ENCODE measurements at regions not wholly inside any gene's neighbourhood (a gene's known extent, or its start where the extent isn't known, plus 50 kb on each side); places are given as distances from the start of the nearest gene placed in this dataset.

DNA sequence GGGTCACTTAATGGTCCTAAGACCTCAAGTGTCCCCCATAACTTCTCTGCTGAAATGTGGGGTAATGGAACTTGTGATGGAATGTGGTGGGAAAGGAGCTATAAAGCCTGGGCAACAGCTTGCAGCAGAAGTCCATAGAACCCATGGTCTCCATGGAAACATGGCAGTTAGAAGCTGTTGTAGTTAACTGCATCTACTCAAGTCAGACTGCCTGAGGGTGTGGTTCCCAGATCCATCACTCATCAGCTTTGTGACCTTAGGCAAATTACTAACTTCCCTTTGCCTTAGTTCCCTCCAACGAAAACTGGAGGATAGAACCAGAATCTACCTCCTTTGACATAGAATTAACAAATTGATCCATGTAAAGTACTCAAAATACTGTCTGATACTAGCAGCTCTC is 113.0 kb downstream of the SPATA18 start:
- no peak overlapping the region for H3K4me3 Mint-ChIP-seq
- H3K4me1 Mint-ChIP-seq: no peaks in the 10 kb centered on the region
- H3K27me3 Mint-ChIP-seq (ENCODE audit: low read depth): peaks cover 11% of the 10 kb centered on the region; the same call in 1 of the 2 replicates
- ChIA-PET POLR2A (no interaction called here), CTCF (no interaction called here)
- H3K27ac Mint-ChIP-seq: no peak overlapping the region
- DNase-seq (ENCODE audit: low spot score) (no peak), ATAC-seq (no peak)
- peaks cover 19% of the 10 kb centered on the region for H3K9me3 Mint-ChIP-seq
- no peaks in the 10 kb centered on the region for H3K36me3 Mint-ChIP-seq
- TF ChIP-seq, protein P1, sequence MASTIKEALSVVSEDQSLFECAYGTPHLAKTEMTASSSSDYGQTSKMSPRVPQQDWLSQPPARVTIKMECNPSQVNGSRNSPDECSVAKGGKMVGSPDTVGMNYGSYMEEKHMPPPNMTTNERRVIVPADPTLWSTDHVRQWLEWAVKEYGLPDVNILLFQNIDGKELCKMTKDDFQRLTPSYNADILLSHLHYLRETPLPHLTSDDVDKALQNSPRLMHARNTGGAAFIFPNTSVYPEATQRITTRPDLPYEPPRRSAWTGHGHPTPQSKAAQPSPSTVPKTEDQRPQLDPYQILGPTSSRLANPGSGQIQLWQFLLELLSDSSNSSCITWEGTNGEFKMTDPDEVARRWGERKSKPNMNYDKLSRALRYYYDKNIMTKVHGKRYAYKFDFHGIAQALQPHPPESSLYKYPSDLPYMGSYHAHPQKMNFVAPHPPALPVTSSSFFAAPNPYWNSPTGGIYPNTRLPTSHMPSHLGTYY (CRISPR knock-in tag; IDR thresholded peaks at IDR 0.05): no peak
- TF ChIP-seq, protein P2, sequence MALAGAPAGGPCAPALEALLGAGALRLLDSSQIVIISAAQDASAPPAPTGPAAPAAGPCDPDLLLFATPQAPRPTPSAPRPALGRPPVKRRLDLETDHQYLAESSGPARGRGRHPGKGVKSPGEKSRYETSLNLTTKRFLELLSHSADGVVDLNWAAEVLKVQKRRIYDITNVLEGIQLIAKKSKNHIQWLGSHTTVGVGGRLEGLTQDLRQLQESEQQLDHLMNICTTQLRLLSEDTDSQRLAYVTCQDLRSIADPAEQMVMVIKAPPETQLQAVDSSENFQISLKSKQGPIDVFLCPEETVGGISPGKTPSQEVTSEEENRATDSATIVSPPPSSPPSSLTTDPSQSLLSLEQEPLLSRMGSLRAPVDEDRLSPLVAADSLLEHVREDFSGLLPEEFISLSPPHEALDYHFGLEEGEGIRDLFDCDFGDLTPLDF (CRISPR knock-in tag; IDR thresholded peaks at IDR 0.05): no peak
- TF ChIP-seq, protein P3, sequence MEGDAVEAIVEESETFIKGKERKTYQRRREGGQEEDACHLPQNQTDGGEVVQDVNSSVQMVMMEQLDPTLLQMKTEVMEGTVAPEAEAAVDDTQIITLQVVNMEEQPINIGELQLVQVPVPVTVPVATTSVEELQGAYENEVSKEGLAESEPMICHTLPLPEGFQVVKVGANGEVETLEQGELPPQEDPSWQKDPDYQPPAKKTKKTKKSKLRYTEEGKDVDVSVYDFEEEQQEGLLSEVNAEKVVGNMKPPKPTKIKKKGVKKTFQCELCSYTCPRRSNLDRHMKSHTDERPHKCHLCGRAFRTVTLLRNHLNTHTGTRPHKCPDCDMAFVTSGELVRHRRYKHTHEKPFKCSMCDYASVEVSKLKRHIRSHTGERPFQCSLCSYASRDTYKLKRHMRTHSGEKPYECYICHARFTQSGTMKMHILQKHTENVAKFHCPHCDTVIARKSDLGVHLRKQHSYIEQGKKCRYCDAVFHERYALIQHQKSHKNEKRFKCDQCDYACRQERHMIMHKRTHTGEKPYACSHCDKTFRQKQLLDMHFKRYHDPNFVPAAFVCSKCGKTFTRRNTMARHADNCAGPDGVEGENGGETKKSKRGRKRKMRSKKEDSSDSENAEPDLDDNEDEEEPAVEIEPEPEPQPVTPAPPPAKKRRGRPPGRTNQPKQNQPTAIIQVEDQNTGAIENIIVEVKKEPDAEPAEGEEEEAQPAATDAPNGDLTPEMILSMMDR (IDR thresholded peaks at IDR 0.05): no peak
- TF ChIP-seq, protein P4, sequence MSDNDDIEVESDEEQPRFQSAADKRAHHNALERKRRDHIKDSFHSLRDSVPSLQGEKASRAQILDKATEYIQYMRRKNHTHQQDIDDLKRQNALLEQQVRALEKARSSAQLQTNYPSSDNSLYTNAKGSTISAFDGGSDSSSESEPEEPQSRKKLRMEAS (CRISPR knock-in tag; IDR thresholded peaks at IDR 0.05): no peak
- TF ChIP-seq, protein P5, sequence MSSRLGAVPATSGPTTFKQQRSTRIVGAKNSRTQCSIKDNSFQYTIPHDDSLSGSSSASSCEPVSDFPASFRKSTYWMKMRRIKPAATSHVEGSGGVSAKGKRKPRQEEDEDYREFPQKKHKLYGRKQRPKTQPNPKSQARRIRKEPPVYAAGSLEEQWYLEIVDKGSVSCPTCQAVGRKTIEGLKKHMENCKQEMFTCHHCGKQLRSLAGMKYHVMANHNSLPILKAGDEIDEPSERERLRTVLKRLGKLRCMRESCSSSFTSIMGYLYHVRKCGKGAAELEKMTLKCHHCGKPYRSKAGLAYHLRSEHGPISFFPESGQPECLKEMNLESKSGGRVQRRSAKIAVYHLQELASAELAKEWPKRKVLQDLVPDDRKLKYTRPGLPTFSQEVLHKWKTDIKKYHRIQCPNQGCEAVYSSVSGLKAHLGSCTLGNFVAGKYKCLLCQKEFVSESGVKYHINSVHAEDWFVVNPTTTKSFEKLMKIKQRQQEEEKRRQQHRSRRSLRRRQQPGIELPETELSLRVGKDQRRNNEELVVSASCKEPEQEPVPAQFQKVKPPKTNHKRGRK (CRISPR knock-in tag; IDR thresholded peaks at IDR 0.05; ENCODE audit: borderline replicate concordance): no peak
- TF ChIP-seq CREM (CRISPR knock-in tag; IDR thresholded peaks at IDR 0.05) (no peak), HMGA2 (CRISPR knock-in tag; IDR thresholded peaks at IDR 0.05) (no peak), ZNF416 (CRISPR knock-in tag; IDR thresholded peaks at IDR 0.05) (no peak), GTF2I (CRISPR knock-in tag; conservative IDR thresholded peaks at IDR 0.05) (no peak), OVOL2 (CRISPR knock-in tag; IDR thresholded peaks at IDR 0.05; ENCODE audit: borderline replicate concordance) (no peak), ZNF232 (CRISPR knock-in tag; IDR thresholded peaks at IDR 0.05) (no peak)

DNA sequence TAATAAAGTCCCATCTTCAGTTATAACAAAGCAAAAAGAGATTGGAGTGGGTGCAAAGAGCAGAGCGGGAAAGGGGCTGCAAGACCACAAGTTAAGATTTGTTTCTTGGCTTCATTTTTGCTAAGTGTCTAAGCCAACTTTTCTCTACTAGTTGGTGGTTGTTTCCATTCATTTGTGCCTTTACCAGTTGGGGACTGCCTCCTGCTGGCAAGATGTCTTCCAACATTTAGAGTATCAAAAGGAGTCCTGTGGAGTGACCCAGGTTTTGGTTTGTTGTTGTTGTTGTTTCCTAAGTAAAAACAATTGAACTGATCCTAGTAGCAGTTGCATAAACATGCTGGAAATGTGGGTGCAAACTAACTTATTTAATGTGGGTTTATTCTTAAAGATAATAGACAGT is 121.1 kb downstream of the SPATA18 start:
- Mint-ChIP-seq H3K4me1 (peaks cover 7% of the 10 kb centered on the region; the same call in 1 of the 2 replicates), H3K27ac (no peak overlapping the region), H3K4me3 (no peak overlapping the region), H3K36me3 (peaks cover 8% of the 10 kb centered on the region), H3K27me3 (ENCODE audit: low read depth) (peaks cover 22% of the 10 kb centered on the region), H3K9me3 (peaks cover 18% of the 10 kb centered on the region)
- DNase-seq (ENCODE audit: low spot score) (peak; percentile 14), ATAC-seq (no peak; the same call in 1 of the 2 replicates)
- ChIA-PET POLR2A (no interaction called here), CTCF (no interaction called here)
- TF ChIP-seq ZNF423 (CRISPR knock-in tag; IDR thresholded peaks at IDR 0.05): 0 out of 2 replicates have a peak, but pooled peaks have one; percentile 8
- TF ChIP-seq TEAD4 (CRISPR knock-in tag; IDR thresholded peaks at IDR 0.05): no peak
- TF ChIP-seq, protein P6, sequence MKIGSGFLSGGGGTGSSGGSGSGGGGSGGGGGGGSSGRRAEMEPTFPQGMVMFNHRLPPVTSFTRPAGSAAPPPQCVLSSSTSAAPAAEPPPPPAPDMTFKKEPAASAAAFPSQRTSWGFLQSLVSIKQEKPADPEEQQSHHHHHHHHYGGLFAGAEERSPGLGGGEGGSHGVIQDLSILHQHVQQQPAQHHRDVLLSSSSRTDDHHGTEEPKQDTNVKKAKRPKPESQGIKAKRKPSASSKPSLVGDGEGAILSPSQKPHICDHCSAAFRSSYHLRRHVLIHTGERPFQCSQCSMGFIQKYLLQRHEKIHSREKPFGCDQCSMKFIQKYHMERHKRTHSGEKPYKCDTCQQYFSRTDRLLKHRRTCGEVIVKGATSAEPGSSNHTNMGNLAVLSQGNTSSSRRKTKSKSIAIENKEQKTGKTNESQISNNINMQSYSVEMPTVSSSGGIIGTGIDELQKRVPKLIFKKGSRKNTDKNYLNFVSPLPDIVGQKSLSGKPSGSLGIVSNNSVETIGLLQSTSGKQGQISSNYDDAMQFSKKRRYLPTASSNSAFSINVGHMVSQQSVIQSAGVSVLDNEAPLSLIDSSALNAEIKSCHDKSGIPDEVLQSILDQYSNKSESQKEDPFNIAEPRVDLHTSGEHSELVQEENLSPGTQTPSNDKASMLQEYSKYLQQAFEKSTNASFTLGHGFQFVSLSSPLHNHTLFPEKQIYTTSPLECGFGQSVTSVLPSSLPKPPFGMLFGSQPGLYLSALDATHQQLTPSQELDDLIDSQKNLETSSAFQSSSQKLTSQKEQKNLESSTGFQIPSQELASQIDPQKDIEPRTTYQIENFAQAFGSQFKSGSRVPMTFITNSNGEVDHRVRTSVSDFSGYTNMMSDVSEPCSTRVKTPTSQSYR (CRISPR knock-in tag; IDR thresholded peaks at IDR 0.05): no peak
- no peak for TF ChIP-seq ZNF396 (CRISPR knock-in tag; IDR thresholded peaks at IDR 0.05; ENCODE audit: borderline replicate concordance)
- TF ChIP-seq NFE2L1 (CRISPR knock-in tag; IDR thresholded peaks at IDR 0.05): no peak
